GM19395 (cell line): ENCODE measurements at regions not wholly inside any gene's neighbourhood (a gene's known extent, or its start where the extent isn't known, plus 50 kb on each side); places are given as distances from the start of the nearest gene placed in this dataset.

Experiments
- ATAC-seq: cut with Tn5 transposase; IDR thresholded peaks from one replicate; pipeline ENCODE4 v1.9.1; 2021; ENCODE audit warnings: mild to moderate bottlenecking, moderate library complexity; ENCODE audit not compliant: unreplicated experiment

GRCh38 chr5:167587772-167588437 lies 703.5 kb upstream of the WWC1 start:
- no peak for ATAC-seq

DNA sequence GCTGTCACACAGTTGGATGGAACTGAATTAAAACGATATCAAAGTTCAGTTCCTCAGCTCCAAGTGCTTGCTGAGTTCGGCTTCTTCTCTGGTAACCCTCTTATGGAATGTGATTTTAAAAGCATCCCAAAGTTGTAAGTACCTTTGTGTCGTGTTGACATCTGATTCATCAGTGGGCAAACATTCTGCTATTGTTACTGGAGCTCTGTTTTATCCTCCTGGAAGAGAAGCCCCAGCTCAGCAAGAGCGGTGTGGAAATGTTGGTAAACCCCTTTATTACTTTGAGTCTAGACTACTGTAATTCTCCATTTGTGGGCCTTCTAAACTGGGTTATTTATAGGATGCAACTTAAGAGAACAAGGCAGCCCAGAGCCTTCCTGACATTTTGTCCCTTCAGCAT lies 699.3 kb upstream of the WWC1 start:
- ATAC-seq, result no peak

GRCh38 chr5:167593329-167594060 lies 698.0 kb upstream of the WWC1 start:
- no peak for ATAC-seq

GRCh38 chr5:167594061-167594435 lies 697.4 kb upstream of the WWC1 start:
- ATAC-seq, result no peak

- no peak for ATAC-seq
Measured at GRCh38 chr5:167594750-167595149, 696.7 kb upstream of the WWC1 start.

GRCh38 chr5:167595196-167595595 lies 696.2 kb upstream of the WWC1 start:
- no peak for ATAC-seq

GRCh38 chr5:167598166-167598565 lies 693.3 kb upstream of the WWC1 start:
- no peak for ATAC-seq

GRCh38 chr5:167602067-167602466 lies 689.4 kb upstream of the WWC1 start:
- ATAC-seq, result no peak

DNA sequence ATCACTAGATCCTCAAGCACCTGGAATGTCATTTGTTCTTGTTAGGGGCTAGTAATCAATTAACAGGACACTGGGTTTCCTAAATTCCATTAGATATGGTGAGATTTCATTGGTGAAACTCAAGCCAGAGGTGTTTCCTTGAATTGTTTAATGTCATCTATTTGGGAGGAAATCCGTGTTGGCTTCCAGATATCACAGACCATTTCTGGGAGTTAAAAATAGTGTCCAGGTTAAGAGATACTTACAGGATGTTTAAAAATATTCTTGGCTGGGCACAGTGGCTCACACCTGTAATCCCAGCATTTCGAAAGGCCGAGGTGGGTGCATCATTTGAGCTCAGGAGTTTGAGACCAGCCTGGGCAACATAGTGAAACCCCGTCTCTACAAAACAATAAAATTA lies 688.3 kb upstream of the WWC1 start:
- no peak for ATAC-seq

DNA sequence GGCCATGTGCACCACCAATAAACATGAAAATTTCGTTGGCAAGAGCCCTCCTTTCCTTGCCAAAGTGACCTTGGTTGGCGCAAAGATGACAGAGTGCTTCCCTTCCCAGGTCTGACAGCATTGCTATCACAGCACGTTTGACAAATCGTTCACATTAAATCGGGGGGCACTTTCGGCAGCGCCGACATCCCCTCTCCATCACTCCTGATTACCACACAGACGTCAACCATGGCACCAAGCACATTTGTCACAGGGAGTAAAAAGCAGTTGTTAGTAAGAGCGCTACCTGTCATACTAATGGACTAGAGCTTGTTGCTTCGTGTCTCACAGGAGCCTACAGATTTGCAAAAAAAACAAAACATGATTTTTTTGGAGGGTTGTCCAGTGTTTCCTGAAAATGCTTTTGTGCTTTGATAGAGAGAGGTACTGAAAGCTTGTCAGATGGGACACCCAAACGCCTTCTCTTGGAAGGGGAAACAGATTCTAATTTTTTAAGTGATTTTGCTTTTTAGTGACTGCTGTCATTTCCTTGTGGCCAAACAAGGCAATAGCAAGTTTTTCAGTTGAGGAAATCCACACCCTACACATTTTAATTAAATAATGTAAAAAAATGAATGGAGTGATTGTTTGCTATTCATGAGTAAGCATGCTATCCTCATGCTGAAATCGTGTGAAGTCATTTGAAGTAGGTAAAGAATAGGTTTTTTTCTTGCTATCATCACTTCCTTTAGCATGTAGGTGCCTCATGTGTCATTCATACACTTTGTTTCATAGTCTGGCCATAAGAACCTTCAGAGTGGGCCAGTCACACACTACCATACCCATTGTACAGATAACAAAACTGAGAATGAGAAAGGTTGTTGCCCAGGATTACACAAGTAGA lies 682.8 kb upstream of the WWC1 start:
- ATAC-seq, result no peak

GRCh38 chr5:167614294-167615021 lies 677.0 kb upstream of the WWC1 start:
- ATAC-seq, result no peak

- no peak for ATAC-seq
Measured at GRCh38 chr5:167616043-167616890, 675.2 kb upstream of the WWC1 start.

DNA sequence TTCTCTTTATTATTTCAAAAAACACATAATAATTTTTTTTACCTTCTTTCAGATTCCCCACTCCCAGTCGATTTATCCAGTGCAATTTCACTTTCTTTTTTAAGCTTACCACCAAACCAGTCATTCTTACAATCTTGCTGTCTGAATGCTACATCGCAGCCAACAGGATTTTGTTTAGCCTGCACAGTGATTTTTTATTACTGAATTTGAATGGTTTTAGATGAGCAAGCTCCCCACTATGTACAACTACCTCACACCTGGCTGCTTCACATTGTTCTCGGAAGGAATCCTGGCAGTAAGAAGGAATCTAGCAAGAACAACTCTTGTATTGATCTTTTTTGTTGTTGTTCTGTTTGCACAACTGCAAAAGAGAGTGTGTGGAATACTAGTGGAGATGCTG lies 668.1 kb upstream of the WWC1 start:
- ATAC-seq, result no peak

- ATAC-seq, result no peak
Measured at GRCh38 chr5:167624053-167624452, 667.4 kb upstream of the WWC1 start.

DNA sequence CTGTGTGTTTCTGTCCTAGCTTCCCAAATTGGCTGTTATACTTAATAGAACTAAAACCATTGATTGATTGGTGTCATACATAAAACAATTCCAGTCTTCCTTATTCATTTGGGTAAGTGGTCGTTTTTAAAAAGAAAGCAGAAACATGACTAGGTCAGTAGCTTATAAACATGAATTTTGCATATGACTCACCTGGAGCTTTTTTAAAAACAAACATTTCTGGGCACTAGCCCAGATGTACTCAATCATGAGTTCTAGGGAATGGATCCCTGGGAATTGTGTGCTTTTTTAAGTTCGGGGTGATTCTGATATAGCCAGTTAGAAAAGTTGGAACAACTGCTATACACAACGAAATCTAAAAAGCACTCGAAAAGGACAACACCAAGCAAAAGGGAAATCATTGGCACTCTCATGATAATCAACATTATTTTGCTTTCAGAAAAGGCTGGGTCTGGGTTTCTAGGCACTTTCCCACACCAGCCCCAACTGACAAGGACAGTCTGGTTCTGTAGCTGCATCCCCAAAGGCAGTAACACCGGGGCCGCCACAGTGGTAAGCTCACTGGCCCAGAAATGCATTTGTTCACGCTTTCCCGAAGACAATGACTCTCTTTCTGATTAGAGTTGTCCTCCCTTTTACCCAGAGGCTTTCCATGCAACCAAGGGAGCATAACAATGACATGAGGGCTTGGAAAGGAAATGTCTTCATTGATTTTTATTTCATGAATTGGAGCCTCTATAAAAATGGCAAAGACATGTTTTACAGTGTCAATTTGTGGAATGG lies 664.9 kb upstream of the WWC1 start:
- ATAC-seq, result no peak

GRCh38 chr5:167629634-167630033 lies 661.8 kb upstream of the WWC1 start:
- ATAC-seq, result no peak

DNA sequence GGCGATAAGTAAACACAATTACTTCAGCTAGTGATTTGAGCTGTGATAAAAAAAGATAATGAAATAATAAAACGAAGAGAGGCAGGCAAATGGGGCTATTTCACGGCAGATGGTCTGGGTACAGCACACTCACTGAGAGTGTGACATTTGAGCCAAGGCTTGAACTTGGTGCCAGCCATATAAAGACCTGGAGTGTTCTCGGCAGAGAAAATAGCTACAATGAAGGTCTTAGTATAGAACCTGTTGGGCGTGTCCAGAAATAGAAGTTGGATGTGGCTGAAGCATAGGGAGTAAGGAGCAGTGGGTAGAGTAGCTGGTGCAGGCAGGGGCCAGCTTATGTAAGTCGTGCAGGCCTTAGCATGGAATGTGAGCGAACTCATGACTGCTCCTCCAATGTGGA lies 660.3 kb upstream of the WWC1 start:
- ATAC-seq, result no peak

DNA sequence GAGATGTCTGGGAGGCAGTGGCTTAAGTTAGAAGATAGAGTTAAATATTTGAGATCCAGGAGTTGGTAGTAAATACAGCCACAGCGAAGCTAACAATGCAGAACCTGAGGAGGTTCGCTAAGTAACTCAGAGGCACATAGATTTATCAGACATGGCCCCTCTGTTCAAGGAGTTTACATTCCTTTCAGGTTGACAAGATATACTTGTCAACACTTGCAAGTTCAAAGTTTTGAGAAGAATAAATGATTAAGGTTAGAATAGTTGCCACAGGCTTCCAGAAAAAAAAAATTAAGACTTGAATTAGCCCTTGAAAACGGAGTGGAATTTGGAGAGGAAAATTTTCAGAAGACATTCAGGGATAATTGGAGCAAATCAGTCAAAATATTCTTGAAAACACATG lies 658.3 kb upstream of the WWC1 start:
- no peak for ATAC-seq

- ATAC-seq, result no peak
Measured at GRCh38 chr5:167633931-167634341, 657.5 kb upstream of the WWC1 start.
